HG02623 (cell line): ENCODE measurements at regions not wholly inside any gene's neighbourhood (a gene's known extent, or its start where the extent isn't known, plus 50 kb on each side); places are given as distances from the start of the nearest gene placed in this dataset.

Experiments used
- ATAC-seq: cut with Tn5 transposase; IDR thresholded peaks from one replicate; pipeline ENCODE4 v1.9.1; 2021; ENCODE audit warnings: moderate library complexity; ENCODE audit not compliant: unreplicated experiment

GRCh38 chr13:22085001-22085400 is 414.1 kb downstream of the FGF9 start:
- no peak for ATAC-seq

GRCh38 chr13:22086597-22087330 is 415.9 kb downstream of the FGF9 start:
- no peak for ATAC-seq

GRCh38 chr13:22090106-22090505 is 419.2 kb downstream of the FGF9 start:
- no peak for ATAC-seq

GRCh38 chr13:22091222-22091970 is 420.5 kb downstream of the FGF9 start:
- no peak for ATAC-seq

GRCh38 chr13:22091971-22092300 is 421.1 kb downstream of the FGF9 start:
- ATAC-seq, result no peak

- ATAC-seq, result no peak
Measured at GRCh38 chr13:22092791-22093560, 422.1 kb downstream of the FGF9 start.

GRCh38 chr13:22095794-22096193 is 424.9 kb downstream of the FGF9 start:
- ATAC-seq, result no peak

GRCh38 chr13:22099585-22099984 is 428.7 kb downstream of the FGF9 start:
- ATAC-seq, result no peak

GRCh38 chr13:22102271-22102670 is 431.4 kb downstream of the FGF9 start:
- no peak for ATAC-seq

- ATAC-seq, result no peak
Measured at GRCh38 chr13:22103046-22104027, 432.5 kb downstream of the FGF9 start.

GRCh38 chr13:22106058-22106457 is 435.2 kb downstream of the FGF9 start:
- no peak for ATAC-seq

- no peak for ATAC-seq
Measured at GRCh38 chr13:22107549-22107948, 436.7 kb downstream of the FGF9 start.

- no peak for ATAC-seq
Measured at GRCh38 chr13:22108283-22108942, 437.5 kb downstream of the FGF9 start.

GRCh38 chr13:22108979-22109378 is 438.1 kb downstream of the FGF9 start:
- no peak for ATAC-seq

GRCh38 chr13:22110368-22110767 is 439.5 kb downstream of the FGF9 start:
- no peak for ATAC-seq

GRCh38 chr13:22111152-22111783 is 440.4 kb downstream of the FGF9 start:
- ATAC-seq, result no peak

- ATAC-seq, result no peak
Measured at GRCh38 chr13:22111961-22112360, 441.1 kb downstream of the FGF9 start.

- ATAC-seq, result no peak
Measured at GRCh38 chr13:22112956-22113745, 442.3 kb downstream of the FGF9 start.
